ENCODE measurements at regions not wholly inside any gene's neighbourhood (a gene's known extent, or its start where the extent isn't known, plus 50 kb on each side); places are given as distances from the start of the nearest gene placed in this dataset.
A peak's percentile ranks its signal among the peaks of the same experiment; 100 is the strongest.

DNA sequence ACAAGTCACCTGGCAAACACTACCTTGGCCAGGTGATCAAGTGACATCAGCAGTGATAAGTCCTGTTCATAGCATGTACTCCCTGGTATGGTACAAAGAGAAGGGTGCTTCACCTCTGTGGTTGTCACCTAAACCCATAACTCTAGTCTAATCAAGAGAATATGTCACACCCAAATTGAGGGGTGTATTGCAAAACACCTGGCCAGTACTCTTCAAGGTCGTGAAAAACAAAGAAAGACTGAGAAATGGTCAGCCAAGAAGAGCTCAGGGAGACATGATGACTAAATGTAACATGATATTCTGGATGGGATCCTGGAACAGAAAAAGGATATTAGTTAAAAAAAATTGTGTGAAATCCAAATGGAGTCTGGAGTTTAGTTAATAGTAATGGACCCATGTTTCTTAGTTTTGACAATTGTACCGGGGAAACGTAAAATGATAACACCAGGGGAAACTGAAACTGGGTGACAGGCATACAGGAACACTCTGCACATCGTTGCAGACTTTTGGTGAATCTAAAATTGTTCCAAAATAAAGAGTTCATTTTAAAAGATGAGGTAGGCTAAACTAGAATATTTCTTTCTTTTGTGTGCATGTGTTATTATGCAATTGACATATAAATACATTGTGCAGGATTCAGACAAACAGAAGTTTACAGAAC lies 262.0 kb downstream of the CDC5L start:
- no peak overlapping the region for H3K4me3 Mint-ChIP-seq
- H3K27me3 Mint-ChIP-seq (ENCODE audit: low read depth) = peaks cover 7% of the 10 kb centered on the region
- ATAC-seq (no peak), DNase-seq (no peak)
- no peak overlapping the region for H3K27ac Mint-ChIP-seq
- POLR2A ChIA-PET = interaction anchor here (0.5 kb wide), 1 partner anchor 601 kb away, joined by 4 read pairs; no protein-coding TSS in a partner anchor
- peaks cover 3% of the 10 kb centered on the region for H3K4me1 Mint-ChIP-seq (ENCODE audit: low read depth)
- H3K9me3 Mint-ChIP-seq (ENCODE audit: insufficient read depth) = no peaks in the 10 kb centered on the region
- H3K36me3 Mint-ChIP-seq (ENCODE audit: low read depth) = no peaks in the 10 kb centered on the region
- CTCF ChIA-PET = interaction anchor here (1.2 kb wide), 1 partner anchor 19 kb away, joined by 3 read pairs; no protein-coding TSS in a partner anchor

DNA sequence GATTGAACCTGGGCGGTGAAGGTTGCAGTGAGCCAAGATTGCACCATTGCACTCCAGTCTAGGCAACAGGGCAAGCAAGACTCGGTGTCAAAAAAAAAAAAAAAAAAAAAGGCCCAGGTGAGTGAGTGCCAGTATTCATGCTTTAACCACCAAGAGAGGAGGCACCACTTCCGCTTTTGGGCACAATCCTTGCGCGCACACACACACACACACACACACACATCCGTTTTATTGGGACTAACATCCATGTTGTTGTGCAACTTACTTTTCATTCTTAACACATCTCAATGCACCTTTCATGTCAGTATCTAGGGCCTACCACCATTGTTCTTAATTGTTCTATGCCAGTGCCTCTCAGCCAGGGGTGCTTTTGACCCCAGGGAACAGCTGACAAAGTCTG lies 263.0 kb downstream of the CDC5L start:
- POLR2A ChIA-PET = no interaction called here
- Mint-ChIP-seq H3K27me3 (ENCODE audit: low read depth) (peaks cover 7% of the 10 kb centered on the region), H3K36me3 (ENCODE audit: low read depth) (no peaks in the 10 kb centered on the region), H3K4me1 (ENCODE audit: low read depth) (peaks cover 8% of the 10 kb centered on the region), H3K4me3 (no peak overlapping the region), H3K9me3 (ENCODE audit: insufficient read depth) (no peaks in the 10 kb centered on the region), H3K27ac (no peak overlapping the region)
- ATAC-seq (no peak), DNase-seq (no peak)
- CTCF ChIA-PET = interaction anchor here (0.6 kb wide), 1 partner anchor 610 kb away, joined by 4 read pairs; no protein-coding TSS in a partner anchor

GRCh38 chr6:44650947-44651346 lies 263.4 kb downstream of the CDC5L start:
- no peak for ATAC-seq
- peaks cover 7% of the 10 kb centered on the region for H3K27me3 Mint-ChIP-seq (ENCODE audit: low read depth)
- H3K4me3 Mint-ChIP-seq = no peak overlapping the region
- no peak for DNase-seq
- H3K9me3 Mint-ChIP-seq (ENCODE audit: insufficient read depth) = no peaks in the 10 kb centered on the region
- no peak overlapping the region for H3K27ac Mint-ChIP-seq
- POLR2A ChIA-PET = no interaction called here
- CTCF ChIA-PET = interaction anchor here (0.6 kb wide), 1 partner anchor 611 kb away, joined by 4 read pairs; no protein-coding TSS in a partner anchor
- H3K36me3 Mint-ChIP-seq (ENCODE audit: low read depth) = no peaks in the 10 kb centered on the region
- H3K4me1 Mint-ChIP-seq (ENCODE audit: low read depth) = peaks cover 10% of the 10 kb centered on the region

- H3K27me3 Mint-ChIP-seq (ENCODE audit: low read depth) = peaks cover 7% of the 10 kb centered on the region
- ATAC-seq (no peak), DNase-seq (no peak)
- H3K4me1 Mint-ChIP-seq (ENCODE audit: low read depth) = peaks cover 10% of the 10 kb centered on the region
- no peak overlapping the region for H3K4me3 Mint-ChIP-seq
- H3K36me3 Mint-ChIP-seq (ENCODE audit: low read depth) = no peaks in the 10 kb centered on the region
- H3K9me3 Mint-ChIP-seq (ENCODE audit: insufficient read depth) = no peaks in the 10 kb centered on the region
- POLR2A ChIA-PET = no interaction called here
- H3K27ac Mint-ChIP-seq = no peak overlapping the region
- CTCF ChIA-PET = interaction anchor here (2.9 kb wide), 1 partner anchor 175 kb away, joined by 26 read pairs; no protein-coding TSS in a partner anchor
Observed at GRCh38 chr6:44651604-44652003, 264.1 kb downstream of the CDC5L start.

DNA sequence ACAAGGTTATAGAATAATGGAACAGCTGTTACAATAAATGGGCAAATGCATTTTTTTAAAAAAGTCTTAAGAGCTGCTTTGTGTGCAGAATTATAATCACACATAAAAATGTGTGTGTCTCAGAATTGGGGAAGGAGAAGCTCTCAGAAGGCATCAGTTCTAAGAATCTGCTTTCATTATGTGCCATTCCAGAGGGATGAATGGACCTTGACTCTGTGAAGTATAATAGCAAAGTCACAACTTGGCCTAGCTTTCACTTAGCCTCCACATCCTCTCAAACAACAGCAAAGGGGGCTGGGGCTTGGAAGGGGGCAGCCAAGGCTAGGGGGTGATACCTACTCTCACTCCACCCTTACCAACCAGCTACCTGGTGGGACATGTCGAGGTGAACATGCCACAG lies 265.0 kb downstream of the CDC5L start:
- POLR2A ChIA-PET = no interaction called here

GRCh38 chr6:44653091-44653490 lies 265.6 kb downstream of the CDC5L start:
- peaks cover 7% of the 10 kb centered on the region for H3K27me3 Mint-ChIP-seq (ENCODE audit: low read depth)
- no peak overlapping the region for H3K4me3 Mint-ChIP-seq
- H3K27ac Mint-ChIP-seq = no peak overlapping the region
- no peaks in the 10 kb centered on the region for H3K9me3 Mint-ChIP-seq (ENCODE audit: insufficient read depth)
- CTCF ChIA-PET = interaction anchor here (0.6 to 2.9 kb wide), 10 partner anchors 13 to 1342 kb away, joined by 3 to 26 read pairs (median 3); no protein-coding TSS in a partner anchor
- POLR2A ChIA-PET = interaction anchor here (1.1 kb wide), 1 partner anchor 11 kb away, joined by 3 read pairs; no protein-coding TSS in a partner anchor
- H3K4me1 Mint-ChIP-seq (ENCODE audit: low read depth) = peaks cover 10% of the 10 kb centered on the region
- DNase-seq (no peak), ATAC-seq (no peak)
- no peaks in the 10 kb centered on the region for H3K36me3 Mint-ChIP-seq (ENCODE audit: low read depth)

More for the DNA sequence above, 265.0 kb downstream of the CDC5L start:
- H3K4me1 Mint-ChIP-seq (ENCODE audit: low read depth) = peaks cover 10% of the 10 kb centered on the region
- no peaks in the 10 kb centered on the region for H3K9me3 Mint-ChIP-seq (ENCODE audit: insufficient read depth)
- H3K27ac Mint-ChIP-seq = no peak overlapping the region
- CTCF ChIA-PET = interaction anchor here (0.6 to 2.9 kb wide), 8 partner anchors 14 to 1278 kb away, joined by 3 to 26 read pairs (median 4); no protein-coding TSS in a partner anchor
- H3K36me3 Mint-ChIP-seq (ENCODE audit: low read depth) = no peaks in the 10 kb centered on the region
- no peak overlapping the region for H3K4me3 Mint-ChIP-seq
- no peak for ATAC-seq
- no peak for DNase-seq
- H3K27me3 Mint-ChIP-seq (ENCODE audit: low read depth) = peaks cover 7% of the 10 kb centered on the region

DNA sequence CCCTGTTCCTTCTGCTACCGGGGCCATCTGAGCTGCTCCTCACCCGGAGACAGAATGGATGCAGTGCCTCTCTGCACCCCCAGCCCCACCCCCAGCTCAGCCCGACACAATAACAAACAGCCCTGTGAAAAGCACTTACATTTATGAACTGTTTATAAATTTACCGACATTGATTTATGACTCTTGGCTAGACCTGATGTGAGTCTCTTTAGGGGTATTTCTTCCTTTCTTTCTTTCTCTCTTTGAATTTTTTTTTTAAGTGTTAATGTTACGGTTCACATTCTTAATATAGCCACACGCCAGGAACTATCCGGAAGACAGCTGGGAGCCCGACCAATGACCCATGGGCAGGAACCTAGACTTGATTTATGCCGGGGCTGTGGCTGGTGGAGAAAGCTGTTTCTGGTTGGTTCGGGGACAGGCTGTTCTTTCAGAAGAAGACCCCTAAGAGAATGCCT lies 266.3 kb downstream of the CDC5L start:
- no peak overlapping the region for H3K4me3 Mint-ChIP-seq
- H3K27me3 Mint-ChIP-seq (ENCODE audit: low read depth) = peaks cover 7% of the 10 kb centered on the region
- CTCF ChIA-PET = interaction anchor here (0.7 to 2.9 kb wide), 6 partner anchors 23 to 1341 kb away, joined by 3 to 26 read pairs (median 4); no protein-coding TSS in a partner anchor
- POLR2A ChIA-PET = interaction anchor here (1.1 kb wide), 1 partner anchor 10 kb away, joined by 3 read pairs; no protein-coding TSS in a partner anchor
- DNase-seq (no peak), ATAC-seq (no peak)
- no peaks in the 10 kb centered on the region for H3K36me3 Mint-ChIP-seq (ENCODE audit: low read depth)
- no peaks in the 10 kb centered on the region for H3K9me3 Mint-ChIP-seq (ENCODE audit: insufficient read depth)
- peaks cover 10% of the 10 kb centered on the region for H3K4me1 Mint-ChIP-seq (ENCODE audit: low read depth)
- no peak overlapping the region for H3K27ac Mint-ChIP-seq

GRCh38 chr6:44655412-44656342 lies 268.2 kb downstream of the CDC5L start:
- CTCF ChIA-PET = interaction anchor here (0.7 to 3.5 kb wide), 49 partner anchors 9 to 1615 kb away, joined by 3 to 24 read pairs (median 4); partner anchors contain the start of gene SUPT3H
- H3K27ac Mint-ChIP-seq = peak overlapping the region; percentile 69
- peaks cover 7% of the 10 kb centered on the region for H3K27me3 Mint-ChIP-seq (ENCODE audit: low read depth)
- DNase-seq (peak; percentile 82), ATAC-seq (peak; percentile 81)
- H3K9me3 Mint-ChIP-seq (ENCODE audit: insufficient read depth) = no peaks in the 10 kb centered on the region
- POLR2A ChIA-PET = interaction anchor here (1.4 kb wide), 1 partner anchor 723 kb away, joined by 6 read pairs; the partner anchor contains the start of gene SUPT3H
- H3K36me3 Mint-ChIP-seq (ENCODE audit: low read depth) = no peaks in the 10 kb centered on the region
- peak overlapping the region; percentile 48 for H3K4me3 Mint-ChIP-seq
- H3K4me1 Mint-ChIP-seq (ENCODE audit: low read depth) = peaks cover 7% of the 10 kb centered on the region

GRCh38 chr6:44656691-44657090 lies 269.2 kb downstream of the CDC5L start:
- Mint-ChIP-seq H3K4me1 (ENCODE audit: low read depth) (peaks cover 7% of the 10 kb centered on the region), H3K36me3 (ENCODE audit: low read depth) (no peaks in the 10 kb centered on the region), H3K9me3 (ENCODE audit: insufficient read depth) (no peaks in the 10 kb centered on the region), H3K27ac (no peak overlapping the region), H3K4me3 (no peak overlapping the region), H3K27me3 (ENCODE audit: low read depth) (peaks cover 7% of the 10 kb centered on the region)
- ChIA-PET POLR2A (interaction anchor here (1.4 kb wide), 1 partner anchor 722 kb away, joined by 6 read pairs; the partner anchor contains the start of gene SUPT3H), CTCF (interaction anchor here (0.7 to 3.5 kb wide), 17 partner anchors 16 to 1614 kb away, joined by 3 to 24 read pairs (median 4); partner anchors contain the start of gene SUPT3H)
- no peak for DNase-seq
- ATAC-seq = no peak

DNA sequence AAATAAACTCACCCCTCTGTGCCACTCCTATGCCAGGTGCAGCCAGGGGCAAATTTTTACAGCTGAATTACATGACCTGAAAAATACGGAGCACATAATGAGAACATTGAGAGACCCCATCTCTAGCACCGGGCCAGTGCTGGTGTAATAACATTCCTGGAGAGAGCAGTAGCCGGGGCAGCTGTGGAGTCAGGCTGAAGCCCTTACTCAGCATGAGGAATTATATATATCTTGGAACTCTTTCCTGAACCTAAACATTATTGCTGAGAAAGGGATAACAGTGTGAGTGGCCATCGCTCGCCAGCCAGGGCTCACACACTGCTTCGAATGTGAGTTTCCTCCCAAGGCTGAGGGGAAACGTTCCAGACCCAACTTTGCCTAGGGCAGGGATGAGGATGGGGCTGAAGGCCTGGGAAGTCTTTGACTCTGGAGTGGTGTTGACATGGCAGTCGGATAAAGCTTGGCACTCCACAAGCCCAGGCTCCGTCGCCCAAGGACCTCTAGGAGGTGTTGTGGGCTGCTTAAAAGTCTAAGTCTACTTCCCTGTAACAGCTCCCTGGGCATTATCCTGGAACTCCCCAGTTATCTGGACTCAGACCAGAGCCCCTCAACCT lies 269.8 kb downstream of the CDC5L start:
- Mint-ChIP-seq H3K36me3 (ENCODE audit: low read depth) (no peaks in the 10 kb centered on the region), H3K4me3 (no peak overlapping the region), H3K4me1 (ENCODE audit: low read depth) (peaks cover 7% of the 10 kb centered on the region), H3K27me3 (ENCODE audit: low read depth) (peaks cover 7% of the 10 kb centered on the region), H3K27ac (no peak overlapping the region), H3K9me3 (ENCODE audit: insufficient read depth) (no peaks in the 10 kb centered on the region)
- DNase-seq (no peak), ATAC-seq (no peak)
- CTCF ChIA-PET = interaction anchor here (0.7 to 3.5 kb wide), 8 partner anchors 27 to 1057 kb away, joined by 3 to 13 read pairs (median 4); no protein-coding TSS in a partner anchor
- POLR2A ChIA-PET = no interaction called here

DNA sequence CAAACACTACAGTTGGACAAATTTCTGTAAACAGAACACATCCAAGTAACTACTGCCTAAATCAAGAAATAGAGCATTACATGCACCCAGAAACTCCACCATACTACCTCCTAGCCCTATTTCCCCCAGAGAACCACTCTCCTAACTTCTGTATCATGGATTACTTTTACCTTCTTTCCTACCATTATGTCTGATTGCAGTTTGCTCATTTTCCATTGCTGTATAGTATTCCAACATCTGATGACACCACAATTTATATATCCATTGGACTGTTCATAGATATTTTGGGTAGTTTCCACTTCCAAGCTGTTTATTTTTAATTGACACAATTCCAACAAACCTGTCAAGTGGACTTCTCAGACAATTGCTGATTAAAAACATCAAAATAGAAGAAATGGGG lies 271.1 kb downstream of the CDC5L start:
- POLR2A ChIA-PET = no interaction called here
- no peaks in the 10 kb centered on the region for H3K9me3 Mint-ChIP-seq (ENCODE audit: insufficient read depth)
- ATAC-seq (no peak), DNase-seq (no peak)
- H3K4me3 Mint-ChIP-seq = no peak overlapping the region
- H3K4me1 Mint-ChIP-seq (ENCODE audit: low read depth) = peaks cover 7% of the 10 kb centered on the region
- H3K27me3 Mint-ChIP-seq (ENCODE audit: low read depth) = peaks cover 3% of the 10 kb centered on the region
- H3K27ac Mint-ChIP-seq = no peak overlapping the region
- no peaks in the 10 kb centered on the region for H3K36me3 Mint-ChIP-seq (ENCODE audit: low read depth)
- CTCF ChIA-PET = interaction anchor here (1.3 kb wide), 1 partner anchor 1056 kb away, joined by 5 read pairs; no protein-coding TSS in a partner anchor
